GM12872 (cell line): ENCODE measurements at regions not wholly inside any gene's neighbourhood (a gene's known extent, or its start where the extent isn't known, plus 50 kb on each side); places are given as distances from the start of the nearest gene placed in this dataset.

Experiments used
- TF ChIP-seq, protein P1 (sequence below): IDR thresholded peaks from 3 replicates; pipeline ENCODE4 v1.5.1; 2011; ENCODE audit warnings: low read depth, mild to moderate bottlenecking, low read length, moderate library complexity; ENCODE audit not compliant: insufficient read depth

DNA sequence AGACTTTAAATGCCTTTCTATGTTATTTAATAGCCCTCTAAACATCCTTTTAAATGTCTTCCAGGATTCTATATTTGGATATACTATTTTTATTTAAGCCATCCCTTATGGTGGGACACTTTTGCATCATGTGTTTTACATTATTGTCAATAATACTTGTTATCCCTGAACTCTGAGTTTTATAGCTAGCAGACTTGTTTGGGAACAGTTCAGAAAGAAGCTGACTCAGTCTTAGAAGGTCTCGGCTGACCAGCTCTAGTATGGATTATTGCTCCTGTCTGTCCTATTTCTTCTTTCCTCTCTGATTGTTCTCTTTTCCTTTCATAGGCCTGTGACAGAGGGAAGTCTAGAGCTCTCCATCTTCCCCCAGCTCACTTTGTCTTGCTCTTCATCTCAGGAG lies 77.3 kb upstream of the CXCR4 start:
- TF ChIP-seq, protein P1, sequence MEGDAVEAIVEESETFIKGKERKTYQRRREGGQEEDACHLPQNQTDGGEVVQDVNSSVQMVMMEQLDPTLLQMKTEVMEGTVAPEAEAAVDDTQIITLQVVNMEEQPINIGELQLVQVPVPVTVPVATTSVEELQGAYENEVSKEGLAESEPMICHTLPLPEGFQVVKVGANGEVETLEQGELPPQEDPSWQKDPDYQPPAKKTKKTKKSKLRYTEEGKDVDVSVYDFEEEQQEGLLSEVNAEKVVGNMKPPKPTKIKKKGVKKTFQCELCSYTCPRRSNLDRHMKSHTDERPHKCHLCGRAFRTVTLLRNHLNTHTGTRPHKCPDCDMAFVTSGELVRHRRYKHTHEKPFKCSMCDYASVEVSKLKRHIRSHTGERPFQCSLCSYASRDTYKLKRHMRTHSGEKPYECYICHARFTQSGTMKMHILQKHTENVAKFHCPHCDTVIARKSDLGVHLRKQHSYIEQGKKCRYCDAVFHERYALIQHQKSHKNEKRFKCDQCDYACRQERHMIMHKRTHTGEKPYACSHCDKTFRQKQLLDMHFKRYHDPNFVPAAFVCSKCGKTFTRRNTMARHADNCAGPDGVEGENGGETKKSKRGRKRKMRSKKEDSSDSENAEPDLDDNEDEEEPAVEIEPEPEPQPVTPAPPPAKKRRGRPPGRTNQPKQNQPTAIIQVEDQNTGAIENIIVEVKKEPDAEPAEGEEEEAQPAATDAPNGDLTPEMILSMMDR = no peak

DNA sequence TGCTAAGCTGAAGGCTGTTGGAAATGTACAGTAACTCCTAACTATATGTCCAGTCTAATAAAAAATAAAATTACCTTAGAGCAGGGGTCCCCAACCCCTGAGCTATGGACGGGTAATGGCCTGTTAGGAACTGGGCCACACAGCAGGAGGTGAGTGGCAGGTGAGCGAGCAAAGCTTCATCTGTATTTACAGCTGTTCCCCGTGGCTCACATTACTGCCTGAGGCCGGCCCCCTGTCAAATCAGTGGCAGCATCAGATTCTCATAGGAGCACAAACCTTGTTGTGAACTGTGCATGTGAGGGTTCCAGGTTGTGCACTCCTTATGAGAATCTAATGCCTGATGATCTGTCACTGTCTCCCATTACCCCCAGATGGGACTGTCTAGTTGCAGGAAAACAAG lies 73.1 kb upstream of the CXCR4 start:
- TF ChIP-seq, protein P1 = no peak

DNA sequence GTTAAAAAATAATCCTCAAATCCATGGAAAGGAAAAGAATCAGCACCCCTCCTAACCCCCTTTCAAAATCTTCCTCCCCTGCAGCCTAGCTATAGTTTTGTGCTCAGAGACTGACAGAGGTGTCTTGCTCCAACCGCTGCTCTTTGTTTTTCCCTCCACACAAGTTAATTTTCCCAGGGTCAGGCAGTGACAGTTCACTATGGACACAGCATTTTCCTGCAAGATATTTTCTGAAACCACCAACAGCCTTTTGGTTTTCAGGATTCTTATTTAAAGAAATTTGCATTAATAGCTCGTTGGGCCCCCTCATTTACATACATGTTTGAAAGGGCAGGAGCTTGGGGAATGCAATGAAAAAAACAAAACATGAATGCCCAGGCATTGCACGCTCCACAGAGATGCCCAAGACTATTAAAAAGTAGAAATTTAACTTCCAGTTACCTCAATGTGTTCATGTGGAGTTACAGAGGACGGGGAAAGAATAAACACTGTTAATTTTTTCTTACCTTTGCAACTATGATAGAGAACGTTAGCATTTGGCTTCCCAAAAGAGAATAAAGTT lies 71.4 kb upstream of the CXCR4 start:
- TF ChIP-seq, protein P1 = no peak

DNA sequence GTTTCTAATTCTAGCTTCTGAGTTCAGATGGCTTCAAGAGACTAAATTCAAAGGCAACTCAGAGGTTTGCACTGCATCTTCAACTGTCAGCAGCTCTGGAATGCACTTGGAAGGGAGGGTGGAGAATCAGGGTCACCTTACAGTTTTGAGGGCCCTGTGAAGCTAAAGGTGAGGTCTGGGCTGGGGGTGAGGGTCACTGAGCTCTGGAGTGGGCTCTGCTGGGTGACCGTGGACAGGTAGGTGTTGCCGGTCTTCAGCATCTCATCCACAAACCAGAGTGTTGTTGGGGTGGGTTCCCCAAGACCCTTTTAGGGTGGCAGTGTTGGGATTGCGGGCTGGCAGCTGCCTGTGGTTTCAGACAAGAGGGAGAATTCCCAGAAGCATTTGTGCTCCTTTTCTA lies 70.1 kb upstream of the CXCR4 start:
- TF ChIP-seq, protein P1 = no peak

DNA sequence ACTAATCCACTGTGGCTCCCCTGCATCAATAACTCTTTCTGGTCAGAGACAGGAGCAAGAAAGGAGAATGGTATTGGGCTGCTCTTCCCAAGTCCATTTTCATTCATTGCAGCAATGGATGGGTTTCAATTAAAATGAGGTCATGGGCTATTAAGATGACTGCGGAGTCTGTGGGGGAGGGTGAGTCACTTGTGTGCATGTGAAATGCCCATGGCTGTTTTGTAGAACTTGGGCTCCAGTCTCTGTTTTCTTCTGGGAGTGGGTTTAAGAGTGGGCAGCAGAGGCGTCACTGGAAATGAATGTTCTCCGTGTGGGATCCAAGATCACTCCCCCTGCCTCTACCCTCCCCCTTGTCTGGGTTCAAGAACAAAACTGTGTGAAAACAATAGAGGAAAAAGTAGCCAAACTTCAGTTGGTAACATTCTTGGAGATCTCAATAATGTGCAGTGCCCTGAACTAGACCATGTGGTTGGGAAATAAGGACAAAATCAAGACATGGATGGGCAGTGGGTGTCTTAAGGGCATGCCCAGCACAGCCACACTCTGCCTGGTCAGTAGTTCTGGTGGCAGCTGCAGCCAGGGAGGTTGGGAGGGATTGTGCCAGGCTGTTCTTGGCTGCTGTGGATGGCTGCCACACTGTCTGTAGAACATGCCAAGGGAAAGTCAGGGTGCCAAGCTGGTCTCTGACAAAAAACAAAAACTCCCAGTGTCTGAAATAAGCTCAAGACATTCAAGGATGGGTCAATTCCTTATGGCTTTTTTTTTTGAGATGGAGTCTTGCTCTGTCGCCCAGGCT lies 68.2 kb upstream of the CXCR4 start:
- TF ChIP-seq, protein P1 = no peak

DNA sequence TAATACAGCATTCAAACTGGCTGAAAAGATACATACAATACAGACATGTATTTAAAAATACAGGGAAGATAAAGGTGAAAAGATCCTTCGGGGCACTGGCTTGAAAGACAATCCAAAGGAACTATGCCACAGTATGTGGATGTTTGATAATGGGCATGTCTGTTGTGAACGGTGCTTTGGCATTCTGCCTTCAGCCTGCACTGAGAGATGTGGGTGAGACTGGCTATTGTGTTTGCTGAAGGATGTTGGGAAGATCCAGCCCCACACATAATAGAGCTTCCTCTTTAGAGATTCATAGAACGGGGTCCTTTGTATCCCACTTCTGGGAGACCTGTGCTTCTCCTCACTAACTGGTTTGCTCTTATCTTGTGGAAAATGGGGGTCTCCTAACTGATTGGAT lies 65.1 kb upstream of the CXCR4 start:
- TF ChIP-seq, protein P1 = no peak

DNA sequence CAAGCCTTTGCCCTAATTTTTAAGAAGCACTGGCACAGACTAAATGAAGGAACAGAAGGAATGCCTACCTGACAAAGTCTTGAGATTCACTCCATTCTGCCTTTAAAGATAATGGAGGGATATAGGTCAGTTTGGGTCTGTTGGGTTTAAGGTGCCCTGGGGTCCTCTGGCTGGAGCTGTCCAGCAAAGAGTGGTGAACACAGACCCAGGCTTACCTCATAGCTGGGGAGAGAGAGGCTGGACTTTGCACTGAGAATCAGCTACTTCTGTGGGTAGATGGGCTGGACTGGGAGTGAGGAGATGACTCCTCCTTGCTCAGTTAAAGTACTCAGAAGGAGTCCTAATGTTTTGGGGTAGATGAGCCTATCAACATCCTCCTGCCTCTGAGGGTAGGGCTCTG lies 64.4 kb upstream of the CXCR4 start:
- TF ChIP-seq, protein P1 = no peak
